ENCODE measurements at regions not wholly inside any gene's neighbourhood (a gene's known extent, or its start where the extent isn't known, plus 50 kb on each side); places are given as distances from the start of the nearest gene placed in this dataset.
A peak's percentile ranks its signal among the peaks of the same experiment; 100 is the strongest.
"Not testable (repeated sequence)": the region's sequence is repeated elsewhere in the genome, so short reads cannot be mapped to it uniquely, and the experiment has no call there.

GRCh38 chr9:71361357-71361756 lies 239.9 kb upstream of the TRPM3 start:
- no peak for DNase-seq

GRCh38 chr9:71357346-71357745 lies 235.9 kb upstream of the TRPM3 start:
- no peak for DNase-seq

GRCh38 chr9:71355884-71356283 lies 234.5 kb upstream of the TRPM3 start:
- no peak for DNase-seq

- no peak for DNase-seq
Measured at GRCh38 chr9:71353720-71354119, 232.3 kb upstream of the TRPM3 start.

GRCh38 chr9:71352837-71353236 lies 231.4 kb upstream of the TRPM3 start:
- DNase-seq = no peak

GRCh38 chr9:71349218-71349617 lies 227.8 kb upstream of the TRPM3 start:
- no peak for DNase-seq

- no peak for DNase-seq
Measured at GRCh38 chr9:71333321-71333720, 211.9 kb upstream of the TRPM3 start.

GRCh38 chr9:71331603-71332002 lies 210.2 kb upstream of the TRPM3 start:
- no peak for DNase-seq

- DNase-seq = no peak
Measured at GRCh38 chr9:71329873-71330272, 208.5 kb upstream of the TRPM3 start.

GRCh38 chr9:71326360-71326759 lies 204.9 kb upstream of the TRPM3 start:
- no peak for DNase-seq

GRCh38 chr9:71323357-71323756 lies 201.9 kb upstream of the TRPM3 start:
- DNase-seq = no peak

- DNase-seq = no peak
Measured at GRCh38 chr9:71322311-71322710, 200.9 kb upstream of the TRPM3 start.

GRCh38 chr9:71308454-71308853 lies 187.0 kb upstream of the TRPM3 start:
- no peak for DNase-seq

GRCh38 chr9:71306134-71306533 lies 184.7 kb upstream of the TRPM3 start:
- no peak for DNase-seq

- no peak for DNase-seq
Measured at GRCh38 chr9:71303351-71303750, 181.9 kb upstream of the TRPM3 start.

GRCh38 chr9:71302776-71303175 lies 181.4 kb upstream of the TRPM3 start:
- DNase-seq = no peak

GRCh38 chr9:71295928-71296327 lies 174.5 kb upstream of the TRPM3 start:
- no peak for DNase-seq

GRCh38 chr9:71286146-71286545 lies 164.7 kb upstream of the TRPM3 start:
- no peak for DNase-seq

- peak; percentile 53 for DNase-seq
Measured at GRCh38 chr9:71285191-71285656, 163.8 kb upstream of the TRPM3 start.

- DNase-seq = not testable (repeated sequence)
Measured at GRCh38 chr9:71282116-71282515, 160.7 kb upstream of the TRPM3 start.

- DNase-seq = no peak
Measured at GRCh38 chr9:71279151-71279739, 157.8 kb upstream of the TRPM3 start.

- DNase-seq = no peak
Measured at GRCh38 chr9:71273613-71274012, 152.2 kb upstream of the TRPM3 start.

- DNase-seq = no peak
Measured at GRCh38 chr9:71271602-71272001, 150.2 kb upstream of the TRPM3 start.

GRCh38 chr9:71270554-71270953 lies 149.1 kb upstream of the TRPM3 start:
- DNase-seq = no peak

GRCh38 chr9:71269859-71270258 lies 148.4 kb upstream of the TRPM3 start:
- no peak for DNase-seq

Measured in right forelimb (tissue), 1 donor.